Mammary epithelial cell (primary cell): ENCODE measurements at regions not wholly inside any gene's neighbourhood (a gene's known extent, or its start where the extent isn't known, plus 50 kb on each side); places are given as distances from the start of the nearest gene placed in this dataset.

Experiments used
- CTCF ChIP-seq, 2 donors: IDR thresholded peaks in 1 of 2; conservative IDR thresholded peaks in 1 of 2; 2 replicates each; pipeline ENCODE4 v1.5.1; 2011 to 2012; ENCODE audit warnings: inconsistent platforms in 2 of 2, low read length in 2 of 2, mild to moderate bottlenecking in 2 of 2, control low read depth in 1 of 2, low read depth in 1 of 2; ENCODE audit not compliant: insufficient read depth in 1 of 2; ENCODE audit errors: extremely low read depth in 1 of 2
- EZH2 ChIP-seq: IDR thresholded peaks from 2 replicates; pipeline ENCODE4 v1.6.1; 2012; ENCODE audit warnings: low read length, inconsistent platforms, borderline replicate concordance

- TF ChIP-seq EZH2 (no peak), CTCF (conservative IDR thresholded peaks at IDR 0.05 in 1 of 2, IDR thresholded peaks at IDR 0.05 in 1 of 2; ENCODE audit: extremely low read depth in 1 of 2, insufficient read depth in 1 of 2, low read depth in 1 of 2, low read length in 2 of 2) (no peak)
Observed at GRCh38 chr16:87219287-87219909, 97.8 kb downstream of the C16orf95 start.
